ENCODE measurements at regions not wholly inside any gene's neighbourhood (a gene's known extent, or its start where the extent isn't known, plus 50 kb on each side); places are given as distances from the start of the nearest gene placed in this dataset.

DNA sequence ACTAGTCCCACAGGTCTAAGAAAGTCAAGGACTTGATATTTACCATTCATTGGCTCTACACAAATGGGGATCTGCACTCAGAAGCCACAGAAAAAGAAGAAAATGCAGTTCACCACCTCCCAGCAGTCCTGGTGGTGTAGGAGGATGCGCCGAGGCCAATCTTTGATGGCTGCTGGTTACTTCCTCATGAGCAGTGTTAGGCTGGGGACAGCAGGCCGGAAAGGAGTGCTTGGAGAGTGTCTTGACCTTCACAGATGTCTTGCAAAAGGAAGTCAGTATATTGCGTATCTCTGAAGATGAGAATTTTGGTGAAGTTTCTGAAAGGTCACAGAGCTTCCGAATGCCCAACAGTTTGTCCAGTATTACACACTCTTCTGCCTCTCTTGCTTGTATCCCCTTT is 597.0 kb downstream of the EBF1 start:
- no TSS peak for BruUV-seq (replicated peaks)
- RAD21 ChIA-PET (ENCODE audit: unreplicated experiment) = no interaction called here
- H3K27ac ChIP-seq (ENCODE audit: control insufficient read depth, insufficient read depth) = no peak overlapping the region
- no peaks in the 10 kb centered on the region for H3K4me1 ChIP-seq (ENCODE audit: control insufficient read depth, insufficient read depth, low read length)
- ATAC-seq (no peak), DNase-seq (ENCODE audit: low read depth, low spot score) (no peak), FAIRE-seq (no peak)
- H3K9ac ChIP-seq (ENCODE audit: control insufficient read depth, insufficient read depth, low read length) = no peak overlapping the region
- TF ChIP-seq NR2F1 (conservative IDR thresholded peaks at IDR 0.05) (no peak), ZNF384 (IDR thresholded peaks at IDR 0.05; ENCODE audit: borderline replicate concordance, low read depth, low read length) (no peak)
- H3K9me3 ChIP-seq (replicated peaks; ENCODE audit: control insufficient read depth, insufficient read depth, low read length) = peaks cover 1% of the 10 kb centered on the region; the same call in 1 of the 3 replicates
- no peak overlapping the region for H3K4me3 ChIP-seq
- 49% methylated on average over 5 of the region's 5 CpGs for WGBS (ENCODE audit: insufficient coverage, insufficient replicate concordance, low lambda C conversion rate, missing lambda C conversion rate)
- H3K27me3 ChIP-seq (replicated peaks in 1 of 2; ENCODE audit: control insufficient read depth in 2 of 2, insufficient read depth in 2 of 2, low read length in 1 of 2) = no peaks in the 10 kb centered on the region
- H3K79me2 ChIP-seq (ENCODE audit: control insufficient read depth, insufficient read depth, low read length) = no peaks in the 10 kb centered on the region
- CTCF ChIA-PET = no interaction called here
- POLR2A ChIA-PET = no interaction called here
- no peak overlapping the region for H3K4me2 ChIP-seq (ENCODE audit: control insufficient read depth, insufficient read depth)
- no peak overlapping the region for H2AFZ ChIP-seq (ENCODE audit: control insufficient read depth, low read depth, low read length)
- SMC1A ChIA-PET (ENCODE audit: uncharacterized antibody, unreplicated experiment) = no interaction called here
- no peaks in the 10 kb centered on the region for H4K20me1 ChIP-seq (ENCODE audit: control insufficient read depth, insufficient read depth)
- intact Hi-C loops (cut with micrococcal nuclease; ENCODE audit: unreplicated experiment) (no loop called here), in situ Hi-C loops (cut with MboI) (no loop called here)
- H3K36me3 ChIP-seq (ENCODE audit: control insufficient read depth in 2 of 2, insufficient read depth in 2 of 2, low read length in 1 of 2) = no peaks in the 10 kb centered on the region

DNA sequence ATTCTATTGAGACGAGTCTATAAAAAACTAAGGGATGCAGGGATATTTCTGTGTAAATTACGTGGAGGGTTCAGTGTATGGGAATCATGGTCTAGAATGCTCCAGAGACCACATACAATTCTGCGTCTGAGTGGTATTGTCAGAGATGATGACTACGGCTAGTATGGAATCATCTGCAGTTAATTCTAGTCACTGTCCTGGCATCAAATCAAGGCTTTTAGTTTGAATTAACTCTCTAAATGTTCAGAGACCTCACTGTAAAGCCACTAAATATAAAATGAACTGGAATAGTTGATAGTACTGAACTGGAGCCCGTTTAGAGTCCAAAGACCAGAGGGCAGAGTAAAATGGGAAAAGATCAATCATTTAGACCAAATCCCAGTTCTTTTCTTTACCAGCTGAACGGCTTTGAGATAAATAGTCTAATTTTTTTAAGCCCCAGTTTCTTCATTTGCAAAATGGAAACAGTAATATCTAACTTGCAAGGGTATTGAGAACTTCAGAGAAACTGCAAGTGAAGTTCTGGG is 599.8 kb downstream of the EBF1 start:
- Histone ChIP-seq H3K27me3 (replicated peaks in 1 of 2; ENCODE audit: control insufficient read depth in 2 of 2, insufficient read depth in 2 of 2, low read length in 1 of 2) (no peaks in the 10 kb centered on the region), H3K27ac (ENCODE audit: control insufficient read depth, insufficient read depth) (no peak overlapping the region), H3K4me1 (ENCODE audit: control insufficient read depth, insufficient read depth, low read length) (no peaks in the 10 kb centered on the region), H3K4me3 (no peak overlapping the region), H4K20me1 (ENCODE audit: control insufficient read depth, insufficient read depth) (no peaks in the 10 kb centered on the region), H3K4me2 (ENCODE audit: control insufficient read depth, insufficient read depth) (no peak overlapping the region), H3K9ac (ENCODE audit: control insufficient read depth, insufficient read depth, low read length) (no peak overlapping the region), H2AFZ (ENCODE audit: control insufficient read depth, low read depth, low read length) (no peak overlapping the region), H3K79me2 (ENCODE audit: control insufficient read depth, insufficient read depth, low read length) (no peaks in the 10 kb centered on the region), H3K9me3 (replicated peaks; ENCODE audit: control insufficient read depth, insufficient read depth, low read length) (no peaks in the 10 kb centered on the region), H3K36me3 (ENCODE audit: control insufficient read depth in 2 of 2, insufficient read depth in 2 of 2, low read length in 1 of 2) (no peaks in the 10 kb centered on the region)
- RAD21 ChIA-PET (ENCODE audit: unreplicated experiment) = no interaction called here
- intact Hi-C loops (cut with micrococcal nuclease; ENCODE audit: unreplicated experiment) = loop anchor here (10.0 kb wide), 1 partner anchor 1215 kb away; no protein-coding TSS in a partner anchor
- CTCF ChIA-PET = no interaction called here
- TF ChIP-seq EP300 (IDR thresholded peaks at IDR 0.05; ENCODE audit: borderline replicate concordance in 1 of 2, control insufficient read depth in 1 of 2, low read depth in 2 of 2, low read length in 2 of 2) (no peak), SMAD1 (IDR thresholded peaks at IDR 0.05; ENCODE audit: low read depth, partially characterized antibody) (no peak), POU2F2 (IDR thresholded peaks at IDR 0.05; ENCODE audit: borderline replicate concordance, low read depth, low read length) (no peak)
- ATAC-seq (no peak), FAIRE-seq (no peak), DNase-seq (ENCODE audit: low read depth, low spot score) (no peak)
- POLR2A ChIA-PET = no interaction called here
- in situ Hi-C loops (cut with MboI) = no loop called here
- BruUV-seq (replicated peaks) = no TSS peak
- SMC1A ChIA-PET (ENCODE audit: uncharacterized antibody, unreplicated experiment) = interaction anchor here (1.6 kb wide), 1 partner anchor 12 kb away, joined by 4 read pairs; no protein-coding TSS in a partner anchor
- WGBS (ENCODE audit: insufficient coverage, insufficient replicate concordance, low lambda C conversion rate, missing lambda C conversion rate) = 37% methylated on average over 6 of the region's 6 CpGs
